CD4-positive, alpha-beta T cell (primary cell): ENCODE measurements at regions not wholly inside any gene's neighbourhood (a gene's known extent, or its start where the extent isn't known, plus 50 kb on each side); places are given as distances from the start of the nearest gene placed in this dataset.

Experiments
- ATAC-seq: fragments of 200-7000 bp; cut with Tn5 transposase; one replicate; pipeline ENCODE4 v1.10.0; 2022; ENCODE audit warnings: mild to moderate bottlenecking; ENCODE audit not compliant: poor library complexity
- CTCF ChIA-PET: fragments of 350-600 bp; sonication (Branson Sonifier 250); formaldehyde crosslinking; loops from one replicate; lab custom pipeline; 2021; ENCODE audit warnings: antibody characterized with exemption, inconsistent platforms; lab: Charles Lee
- POLR2A ChIA-PET: fragments of 350-600 bp; sonication (Branson Sonifier 250); formaldehyde crosslinking; loops from one replicate; lab custom pipeline; 2021; ENCODE audit warnings: antibody characterized with exemption, inconsistent platforms; lab: Charles Lee
- DNase-seq, 14 experiments: peaks; one replicate each; pipeline ENCODE4 v3.0.0-alpha.2; 2013 to 2020; ENCODE audit warnings: mixed read lengths in 2 of 14
- H3K27ac ChIP-seq, 2 donors: one replicate each; pipeline versions ENCODE4 v1.5.1 to v1.7.0; 2013; ENCODE audit warnings: low read length in 2 of 2, low read depth in 1 of 2, mild to moderate bottlenecking in 1 of 2
- H3K27me3 ChIP-seq, 2 experiments: 1 replicate in 1 of 2; 2 replicates in 1 of 2; pipeline versions ENCODE4 v1.6.1 to v1.7.0; 2013; ENCODE audit warnings: low read length in 2 of 2, control low read depth in 1 of 2, mild to moderate bottlenecking in 1 of 2, moderate library complexity in 1 of 2; ENCODE audit not compliant: insufficient read depth in 2 of 2, control insufficient read depth in 1 of 2
- H3K36me3 ChIP-seq: one replicate; pipeline ENCODE4 v1.6.1; 2013; ENCODE audit warnings: low read length, control low read depth; ENCODE audit not compliant: insufficient read depth
- H3K4me1 ChIP-seq: one replicate; pipeline ENCODE4 v1.6.1; 2013; ENCODE audit warnings: low read length, control low read depth; ENCODE audit not compliant: insufficient read depth
- H3K4me3 ChIP-seq: one replicate; pipeline ENCODE4 v1.5.1; 2013; ENCODE audit warnings: mild to moderate bottlenecking, low read length, moderate library complexity
- H3K9me3 ChIP-seq, 2 experiments: 1 replicate in 1 of 2; 2 replicates in 1 of 2; pipeline versions ENCODE4 v1.6.1 to v1.7.0; 2013; ENCODE audit warnings: low read length in 2 of 2, mild to moderate bottlenecking in 2 of 2, control low read depth in 1 of 2, moderate library complexity in 1 of 2; ENCODE audit not compliant: control insufficient read depth in 1 of 2, insufficient read depth in 1 of 2
- H3K27ac Mint-ChIP-seq: one replicate; pipeline ENCODE4 v1.8.0; 2020; ENCODE audit warnings: mixed read lengths
- H3K27me3 Mint-ChIP-seq: one replicate; pipeline ENCODE4 v1.8.0; 2021; ENCODE audit warnings: mixed read lengths
- H3K36me3 Mint-ChIP-seq: one replicate; pipeline ENCODE4 v1.8.0; 2021; ENCODE audit warnings: low read depth, mixed read lengths
- H3K4me1 Mint-ChIP-seq: one replicate; pipeline ENCODE4 v1.8.0; 2021; ENCODE audit warnings: low read depth, mixed read lengths
- H3K4me3 Mint-ChIP-seq: one replicate; pipeline ENCODE4 v1.8.0; 2020; ENCODE audit warnings: mild to moderate bottlenecking, mixed read lengths
- H3K9me3 Mint-ChIP-seq: one replicate; pipeline ENCODE4 v1.8.0; 2020; ENCODE audit warnings: mixed read lengths
- CTCF ChIP-seq: fragments of 200-600 bp; IDR thresholded peaks from one replicate; pipeline ENCODE4 v1.8.0; 2022; ENCODE audit warnings: antibody characterized with exemption, mild to moderate bottlenecking
- intact Hi-C, 2 experiments: fragments of 100-400 bp; cut with DNase I in 1 of 2; cut with micrococcal nuclease in 1 of 2; formaldehyde crosslinking; loops; one replicate each; pipeline versions ENCODE4 v1.15.1 to v1.9.0; 2023 to 2025; cut with DNase I, micrococcal nuclease

- H3K36me3 ChIP-seq = no peaks in the 10 kb centered on the region
- H3K27me3 Mint-ChIP-seq = no peaks in the 10 kb centered on the region
- no peaks in the 10 kb centered on the region for H3K4me1 Mint-ChIP-seq
- H3K27ac Mint-ChIP-seq = no peak overlapping the region
- H3K4me1 ChIP-seq = no peaks in the 10 kb centered on the region
- CTCF ChIA-PET = no interaction called here
- no peaks in the 10 kb centered on the region for H3K27me3 ChIP-seq
- DNase-seq (no peak), ATAC-seq (no peak)
- TF ChIP-seq CTCF = no peak
- POLR2A ChIA-PET = no interaction called here
- no peaks in the 10 kb centered on the region for H3K9me3 ChIP-seq
- H3K4me3 ChIP-seq = no peak overlapping the region
- H3K27ac ChIP-seq = no peak overlapping the region
- H3K9me3 Mint-ChIP-seq = no peaks in the 10 kb centered on the region
- no peaks in the 10 kb centered on the region for H3K36me3 Mint-ChIP-seq
- no peak overlapping the region for H3K4me3 Mint-ChIP-seq
- intact Hi-C loops = no loop called here
Measured at GRCh38 chrX:20471483-20471882, 204.8 kb upstream of the RPS6KA3 start.

- no peak for TF ChIP-seq CTCF
- H3K36me3 ChIP-seq = no peaks in the 10 kb centered on the region
- Mint-ChIP-seq H3K9me3 (no peaks in the 10 kb centered on the region), H3K4me1 (peaks cover 12% of the 10 kb centered on the region), H3K36me3 (no peaks in the 10 kb centered on the region), H3K27me3 (no peaks in the 10 kb centered on the region), H3K27ac (no peak overlapping the region), H3K4me3 (no peak overlapping the region)
- intact Hi-C loops = no loop called here
- H3K27me3 ChIP-seq = no peaks in the 10 kb centered on the region
- ChIA-PET POLR2A (no interaction called here), CTCF (no interaction called here)
- no peaks in the 10 kb centered on the region for H3K9me3 ChIP-seq
- DNase-seq (no peak), ATAC-seq (no peak)
- no peak overlapping the region for H3K27ac ChIP-seq
- H3K4me1 ChIP-seq = no peaks in the 10 kb centered on the region
- no peak overlapping the region for H3K4me3 ChIP-seq
Measured at GRCh38 chrX:20463296-20464075, 196.8 kb upstream of the RPS6KA3 start.

GRCh38 chrX:20461576-20461975, 194.9 kb upstream of the RPS6KA3 start:
- Mint-ChIP-seq H3K4me3 (no peak overlapping the region), H3K27me3 (no peaks in the 10 kb centered on the region), H3K27ac (no peak overlapping the region), H3K4me1 (peaks cover 13% of the 10 kb centered on the region), H3K9me3 (no peaks in the 10 kb centered on the region), H3K36me3 (no peaks in the 10 kb centered on the region)
- intact Hi-C loops = no loop called here
- Histone ChIP-seq H3K36me3 (no peaks in the 10 kb centered on the region), H3K9me3 (no peaks in the 10 kb centered on the region), H3K4me1 (no peaks in the 10 kb centered on the region), H3K4me3 (no peak overlapping the region), H3K27ac (no peak overlapping the region), H3K27me3 (no peaks in the 10 kb centered on the region)
- ATAC-seq (no peak), DNase-seq (no peak)
- CTCF ChIA-PET = no interaction called here
- no peak for TF ChIP-seq CTCF
- POLR2A ChIA-PET = no interaction called here
